ENCODE measurements at regions not wholly inside any gene's neighbourhood (a gene's known extent, or its start where the extent isn't known, plus 50 kb on each side); places are given as distances from the start of the nearest gene placed in this dataset.
"Not testable (repeated sequence)": the region's sequence is repeated elsewhere in the genome, so short reads cannot be mapped to it uniquely, and the experiment has no call there.

GRCh38 chr17:70317421-70317820 lies 148.1 kb downstream of the KCNJ2 start:
- no peak for DNase-seq (ENCODE audit: low read depth)
- H3K4me3 ChIP-seq (ENCODE audit: low read depth, low read length) = no peak overlapping the region

DNA sequence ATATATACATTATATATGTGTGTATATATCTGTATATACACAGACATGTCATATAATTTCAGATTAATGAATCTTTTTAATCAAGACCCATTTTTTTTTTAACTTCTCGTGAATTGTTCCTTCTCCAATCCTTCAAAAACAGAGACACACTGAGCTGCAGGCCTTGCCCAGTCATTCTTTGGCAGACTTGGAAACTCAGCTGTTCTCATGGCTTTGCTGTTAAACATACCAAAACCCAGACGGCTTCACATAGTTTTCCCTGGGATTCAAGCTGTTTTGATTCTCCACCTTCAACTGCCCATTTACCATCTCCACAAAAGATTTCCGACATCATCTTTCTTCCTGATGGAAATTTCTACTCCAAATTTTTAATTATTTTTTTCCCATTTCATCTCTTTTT lies 148.7 kb downstream of the KCNJ2 start:
- H3K4me3 ChIP-seq (ENCODE audit: low read depth, low read length) = no peak overlapping the region
- DNase-seq (ENCODE audit: low read depth) = no peak

DNA sequence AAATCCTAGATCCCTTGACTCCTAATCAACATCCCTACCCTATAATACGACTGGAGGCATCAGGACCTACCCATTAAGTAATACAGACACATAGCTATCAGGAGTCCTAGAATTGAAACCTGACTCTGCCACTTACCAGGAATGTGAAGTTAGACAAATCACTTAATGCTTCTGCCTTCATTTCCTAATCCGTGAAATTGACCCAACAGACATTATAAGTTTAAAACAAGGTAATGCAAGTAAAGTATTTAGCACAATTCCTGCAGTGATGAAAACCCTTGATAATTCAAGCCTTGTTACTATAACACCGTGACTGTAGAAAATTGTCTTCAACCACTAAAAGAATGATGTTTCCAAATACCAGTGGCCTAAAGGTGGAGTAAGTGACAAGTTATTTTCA lies 150.2 kb downstream of the KCNJ2 start:
- DNase-seq (ENCODE audit: low read depth) = no peak
- no peak overlapping the region for H3K4me3 ChIP-seq (ENCODE audit: low read depth, low read length)

DNA sequence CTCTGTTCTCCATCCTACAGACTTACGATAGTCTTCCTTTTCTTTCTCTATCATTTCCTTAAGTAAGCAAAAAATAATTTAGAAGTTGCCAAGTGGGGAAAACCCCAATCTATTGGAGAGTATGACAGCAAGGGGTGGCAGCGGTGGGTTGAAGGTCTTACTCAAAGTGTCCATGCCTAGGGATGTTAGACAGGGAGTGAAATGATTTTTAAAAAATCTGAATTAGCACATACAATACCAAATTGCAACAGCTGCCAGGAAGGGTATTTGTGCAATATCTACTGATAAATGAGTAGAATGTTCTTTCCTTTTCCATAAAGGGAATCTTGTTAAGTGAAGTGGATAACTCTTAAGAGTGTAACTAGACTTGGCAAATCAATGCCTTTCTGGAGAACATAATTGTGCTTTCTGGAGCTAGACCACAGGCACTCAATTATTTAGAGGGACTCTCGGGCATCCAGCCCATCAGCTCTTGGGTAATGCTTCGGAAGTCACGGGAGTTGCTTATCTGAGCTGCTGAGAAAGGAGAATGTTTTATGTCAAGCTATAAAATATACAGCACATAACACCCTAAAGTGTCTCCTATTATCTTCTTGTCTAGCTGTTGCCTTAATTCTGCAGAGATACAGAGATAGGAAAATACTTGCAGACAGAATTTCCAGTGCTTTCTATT lies 151.5 kb downstream of the KCNJ2 start:
- H3K4me3 ChIP-seq (ENCODE audit: low read depth, low read length) = no peak overlapping the region
- no peak for DNase-seq (ENCODE audit: low read depth)

- no peak for DNase-seq (ENCODE audit: low read depth)
- no peak overlapping the region for H3K4me3 ChIP-seq (ENCODE audit: low read depth, low read length)
Measured at GRCh38 chr17:70321352-70321751, 152.0 kb downstream of the KCNJ2 start.

DNA sequence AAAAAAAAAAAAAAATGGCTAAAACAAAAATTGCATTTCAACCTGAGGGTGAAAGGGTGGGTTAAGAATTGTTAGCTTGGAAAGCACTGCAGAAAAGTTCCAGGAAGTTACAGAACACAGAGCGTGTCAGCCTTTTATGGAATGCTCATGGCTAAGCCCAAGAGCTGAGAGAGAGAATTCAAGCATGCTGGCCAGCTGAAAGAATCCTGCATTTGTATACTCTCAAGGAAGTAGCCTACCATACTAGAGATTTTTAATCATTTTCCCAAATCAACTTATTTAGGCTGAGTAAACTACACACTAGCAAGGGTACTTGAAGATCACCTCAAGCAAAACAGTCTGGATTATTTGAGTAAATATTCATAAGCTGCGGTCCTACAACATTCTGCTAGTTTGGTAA lies 153.9 kb downstream of the KCNJ2 start:
- DNase-seq (ENCODE audit: low read depth) = no peak
- no peak overlapping the region for H3K4me3 ChIP-seq (ENCODE audit: low read depth, low read length)

DNA sequence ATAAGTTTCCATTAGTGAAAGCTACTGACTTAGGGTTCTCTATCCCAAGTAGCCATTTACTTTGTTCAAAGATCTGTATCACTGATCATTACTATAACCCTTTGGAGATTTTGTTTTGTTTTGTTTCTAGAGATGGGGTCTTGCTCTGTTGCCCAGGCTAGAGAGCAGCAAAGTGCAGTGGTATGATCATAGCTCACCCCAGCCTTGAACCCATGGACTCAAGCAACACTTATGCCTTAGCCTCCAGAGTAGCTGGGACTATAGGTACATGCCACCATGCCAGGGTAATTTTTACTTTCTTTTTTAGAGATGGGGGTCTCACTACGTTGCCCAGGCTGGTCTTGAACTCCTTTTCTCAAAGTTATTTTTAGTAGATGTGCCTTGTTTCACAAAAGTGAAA lies 154.7 kb downstream of the KCNJ2 start:
- H3K4me3 ChIP-seq (ENCODE audit: low read depth, low read length) = no peak overlapping the region
- DNase-seq (ENCODE audit: low read depth) = no peak

GRCh38 chr17:70327279-70327678 lies 157.9 kb downstream of the KCNJ2 start:
- no peak overlapping the region for H3K4me3 ChIP-seq (ENCODE audit: low read depth, low read length)
- DNase-seq (ENCODE audit: low read depth) = no peak

GRCh38 chr17:70327723-70328122 lies 158.4 kb downstream of the KCNJ2 start:
- H3K4me3 ChIP-seq (ENCODE audit: low read depth, low read length) = no peak overlapping the region
- no peak for DNase-seq (ENCODE audit: low read depth)

DNA sequence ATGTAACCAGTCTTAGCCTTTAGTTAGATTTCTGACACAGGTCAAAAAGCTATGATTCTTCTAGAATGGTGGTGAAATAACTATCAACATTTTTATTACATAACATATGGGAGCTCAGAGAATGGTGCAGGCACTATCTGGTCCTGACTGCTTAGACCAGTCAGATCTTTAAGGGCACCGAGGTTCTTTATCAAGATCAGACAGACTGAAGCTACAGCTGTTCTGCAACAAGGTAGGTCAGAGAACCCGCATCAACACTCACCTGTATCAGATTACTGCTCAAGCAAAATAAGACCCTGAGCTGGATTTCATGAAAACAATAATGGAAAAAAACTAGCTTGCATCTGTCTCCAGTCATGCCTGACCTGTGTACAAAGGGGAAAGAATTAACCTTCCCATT lies 160.4 kb downstream of the KCNJ2 start:
- H3K4me3 ChIP-seq (ENCODE audit: low read depth, low read length) = no peak overlapping the region
- DNase-seq (ENCODE audit: low read depth) = no peak

GRCh38 chr17:70331066-70331465 lies 161.7 kb downstream of the KCNJ2 start:
- H3K4me3 ChIP-seq (ENCODE audit: low read depth, low read length); DNase-seq (ENCODE audit: low read depth): not testable (repeated sequence)

GRCh38 chr17:70332356-70333210 lies 163.3 kb downstream of the KCNJ2 start:
- no peak overlapping the region for H3K4me3 ChIP-seq (ENCODE audit: low read depth, low read length)
- no peak for DNase-seq (ENCODE audit: low read depth)

- H3K4me3 ChIP-seq (ENCODE audit: low read depth, low read length) = no peak overlapping the region
Measured at GRCh38 chr17:70336411-70336810, 167.1 kb downstream of the KCNJ2 start.

DNA sequence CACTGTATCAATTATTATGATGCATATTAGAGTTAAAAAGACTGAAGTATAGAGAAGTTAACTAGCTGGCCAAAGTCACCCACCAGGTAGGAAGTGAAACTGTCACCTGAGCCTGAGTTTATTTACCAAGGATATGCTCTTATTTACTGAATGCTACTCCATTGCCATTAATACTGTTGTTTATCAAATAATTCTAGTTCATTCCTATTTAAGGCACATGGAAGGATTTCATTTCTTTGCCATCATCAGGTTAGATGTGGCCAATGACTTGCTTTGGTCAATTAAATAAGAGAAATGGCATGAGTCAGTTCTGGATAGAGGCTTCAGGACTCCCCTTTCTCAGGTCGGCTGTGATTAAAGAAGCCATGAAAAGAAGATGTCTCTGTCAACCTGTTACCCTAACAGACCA lies 169.6 kb downstream of the KCNJ2 start:
- H3K4me3 ChIP-seq (ENCODE audit: low read depth, low read length) = no peak overlapping the region
- no peak for DNase-seq (ENCODE audit: low read depth)

More at GRCh38 chr17:70336411-70336810, 167.1 kb downstream of the KCNJ2 start:
- no peak for DNase-seq (ENCODE audit: low read depth)

GRCh38 chr17:70343114-70343513 lies 173.8 kb downstream of the KCNJ2 start:
- H3K4me3 ChIP-seq (ENCODE audit: low read depth, low read length) = no peak overlapping the region
- no peak for DNase-seq (ENCODE audit: low read depth)

- no peak for DNase-seq (ENCODE audit: low read depth)
- no peak overlapping the region for H3K4me3 ChIP-seq (ENCODE audit: low read depth, low read length)
Measured at GRCh38 chr17:70344386-70345060, 175.2 kb downstream of the KCNJ2 start.

GRCh38 chr17:70345061-70345460 lies 175.7 kb downstream of the KCNJ2 start:
- H3K4me3 ChIP-seq (ENCODE audit: low read depth, low read length) = no peak overlapping the region
- DNase-seq (ENCODE audit: low read depth) = no peak

- no peak for DNase-seq (ENCODE audit: low read depth)
- H3K4me3 ChIP-seq (ENCODE audit: low read depth, low read length) = no peak overlapping the region
Measured at GRCh38 chr17:70352834-70353233, 183.5 kb downstream of the KCNJ2 start.

DNA sequence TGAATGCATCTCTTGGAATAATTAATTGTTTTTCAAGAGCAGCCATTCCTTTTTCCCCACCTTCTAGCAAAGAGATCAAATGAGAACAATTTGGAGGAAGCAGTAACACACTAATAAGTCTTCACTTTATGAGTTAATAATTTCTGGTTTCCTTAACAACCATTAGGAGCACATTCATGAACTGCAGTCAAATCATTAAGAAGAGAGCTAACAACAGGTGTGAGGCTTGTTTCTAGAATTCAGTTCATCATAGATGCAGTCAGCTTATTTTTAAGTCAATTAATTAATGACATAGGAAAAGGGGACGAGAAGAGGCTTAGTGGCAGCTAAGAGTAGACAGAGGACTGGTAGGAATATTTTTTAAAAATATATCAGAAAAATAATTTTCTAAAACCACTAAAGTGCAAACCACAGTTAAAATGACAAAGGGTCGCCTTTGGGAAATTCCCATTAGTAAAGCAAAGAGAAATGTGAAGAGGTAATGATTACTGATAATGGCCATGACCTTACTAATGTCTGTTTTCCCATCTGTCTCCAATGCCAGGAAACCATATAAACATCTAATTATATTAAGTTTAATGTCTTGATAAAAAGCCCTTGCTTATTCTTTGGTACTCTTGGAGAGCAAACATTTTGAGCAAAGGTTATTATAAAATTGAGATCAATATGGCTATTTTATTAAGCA lies 184.2 kb downstream of the KCNJ2 start:
- no peak for DNase-seq (ENCODE audit: low read depth)
- no peak overlapping the region for H3K4me3 ChIP-seq (ENCODE audit: low read depth, low read length)

DNA sequence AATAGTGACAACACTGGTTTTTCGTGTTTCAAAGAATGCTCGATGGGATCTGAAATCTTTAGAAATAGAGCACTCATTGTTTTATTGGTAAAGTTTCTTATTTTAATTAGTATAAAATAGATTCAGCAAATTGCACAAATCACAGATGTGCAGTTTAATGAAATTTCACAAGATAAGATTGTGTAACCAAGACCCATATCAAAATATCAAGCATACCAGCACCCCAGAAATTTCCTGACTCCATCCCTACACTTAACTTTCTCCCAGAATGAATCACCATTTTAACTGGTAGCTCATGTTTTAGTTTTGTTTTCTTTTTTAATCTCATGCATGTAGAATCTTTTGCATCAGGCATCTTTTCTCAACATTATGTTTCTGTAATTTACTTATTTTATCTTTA lies 185.9 kb downstream of the KCNJ2 start:
- DNase-seq (ENCODE audit: low read depth) = no peak
- H3K4me3 ChIP-seq (ENCODE audit: low read depth, low read length) = no peak overlapping the region

Data from skeletal muscle cell (primary cell).